ENCODE measurements at regions not wholly inside any gene's neighbourhood (a gene's known extent, or its start where the extent isn't known, plus 50 kb on each side); places are given as distances from the start of the nearest gene placed in this dataset.
"Not testable (repeated sequence)": the region's sequence is repeated elsewhere in the genome, so short reads cannot be mapped to it uniquely, and the experiment has no call there.

- WGBS, 2 donors: 65 to 74% methylated on average over 1 of the region's 1 CpG
- H3K4me3 ChIP-seq: no peak overlapping the region
- H3K9me3 ChIP-seq (ENCODE audit: control insufficient read depth in 4 of 4, insufficient read depth in 3 of 4, low read length in 3 of 4): no peaks in the 10 kb centered on the region
- no peak overlapping the region for H3K9ac ChIP-seq (ENCODE audit: insufficient read depth in 1 of 2, low read length in 2 of 2)
- H3K36me3 ChIP-seq (ENCODE audit: control insufficient read depth in 4 of 4, insufficient read depth in 4 of 4, low read length in 4 of 4): no peaks in the 10 kb centered on the region
- DNase-seq (no peak), ATAC-seq (ENCODE audit: insufficient read depth, low FRiP score) (no peak)
- TF ChIP-seq CTCF (IDR thresholded peaks at IDR 0.05; ENCODE audit: control extremely low read depth, extremely low read depth): no peak
- H3K27ac ChIP-seq (ENCODE audit: low read depth in 1 of 2, low read length in 1 of 2): no peak overlapping the region
- no peaks in the 10 kb centered on the region for H3K27me3 ChIP-seq (ENCODE audit: control insufficient read depth in 3 of 3, insufficient read depth in 3 of 3, low read length in 2 of 3)
- H3K4me1 ChIP-seq (ENCODE audit: control insufficient read depth in 5 of 5, insufficient read depth in 5 of 5, low read length in 5 of 5): no peaks in the 10 kb centered on the region
Observed at GRCh38 chr12:74018849-74019248, 518.8 kb upstream of the ATXN7L3B start.

GRCh38 chr12:74021937-74022336 is 515.7 kb upstream of the ATXN7L3B start:
- Histone ChIP-seq H3K9me3 (ENCODE audit: control insufficient read depth in 4 of 4, insufficient read depth in 3 of 4, low read length in 3 of 4) (no peaks in the 10 kb centered on the region), H3K9ac (ENCODE audit: insufficient read depth in 1 of 2, low read length in 2 of 2) (no peak overlapping the region), H3K4me3 (no peak overlapping the region), H3K4me1 (ENCODE audit: control insufficient read depth in 5 of 5, insufficient read depth in 5 of 5, low read length in 5 of 5) (no peaks in the 10 kb centered on the region), H3K36me3 (ENCODE audit: control insufficient read depth in 4 of 4, insufficient read depth in 4 of 4, low read length in 4 of 4) (no peaks in the 10 kb centered on the region), H3K27ac (ENCODE audit: low read depth in 1 of 2, low read length in 1 of 2) (no peak overlapping the region), H3K27me3 (ENCODE audit: control insufficient read depth in 3 of 3, insufficient read depth in 3 of 3, low read length in 2 of 3) (no peaks in the 10 kb centered on the region)
- ATAC-seq (ENCODE audit: insufficient read depth, low FRiP score) (peak; percentile 58), DNase-seq (peak; percentile 48 to 62 (median 51))
- 13 to 14% methylated on average over 9 of the region's 9 CpGs for WGBS, 2 donors
- no peak for TF ChIP-seq CTCF (IDR thresholded peaks at IDR 0.05; ENCODE audit: control extremely low read depth, extremely low read depth)

GRCh38 chr12:74031045-74031444 is 506.6 kb upstream of the ATXN7L3B start:
- H3K27ac ChIP-seq (ENCODE audit: low read depth in 1 of 2, low read length in 1 of 2): no peak overlapping the region
- H3K36me3 ChIP-seq (ENCODE audit: control insufficient read depth in 4 of 4, insufficient read depth in 4 of 4, low read length in 4 of 4): no peaks in the 10 kb centered on the region
- ATAC-seq (ENCODE audit: insufficient read depth, low FRiP score) (no peak), DNase-seq (no peak)
- 56 to 74% methylated on average over 2 of the region's 2 CpGs for WGBS, 2 donors
- no peak for TF ChIP-seq CTCF (IDR thresholded peaks at IDR 0.05; ENCODE audit: control extremely low read depth, extremely low read depth)
- H3K4me1 ChIP-seq (ENCODE audit: control insufficient read depth in 5 of 5, insufficient read depth in 5 of 5, low read length in 5 of 5): no peaks in the 10 kb centered on the region
- peaks cover 0 to under 1% (median 0%) of the 10 kb centered on the region in 4 donors for H3K9me3 ChIP-seq (ENCODE audit: control insufficient read depth in 4 of 4, insufficient read depth in 3 of 4, low read length in 3 of 4)
- H3K4me3 ChIP-seq: no peak overlapping the region
- no peak overlapping the region for H3K9ac ChIP-seq (ENCODE audit: insufficient read depth in 1 of 2, low read length in 2 of 2)
- no peaks in the 10 kb centered on the region for H3K27me3 ChIP-seq (ENCODE audit: control insufficient read depth in 3 of 3, insufficient read depth in 3 of 3, low read length in 2 of 3)

GRCh38 chr12:74033531-74033930 is 504.1 kb upstream of the ATXN7L3B start:
- Histone ChIP-seq H3K4me3 (no peak overlapping the region), H3K36me3 (ENCODE audit: control insufficient read depth in 4 of 4, insufficient read depth in 4 of 4, low read length in 4 of 4) (no peaks in the 10 kb centered on the region), H3K9me3 (ENCODE audit: control insufficient read depth in 4 of 4, insufficient read depth in 3 of 4, low read length in 3 of 4) (peaks cover 0 to 2% (median 0%) of the 10 kb centered on the region in 4 donors), H3K4me1 (ENCODE audit: control insufficient read depth in 5 of 5, insufficient read depth in 5 of 5, low read length in 5 of 5) (no peaks in the 10 kb centered on the region), H3K27ac (ENCODE audit: low read depth in 1 of 2, low read length in 1 of 2) (no peak overlapping the region), H3K27me3 (ENCODE audit: control insufficient read depth in 3 of 3, insufficient read depth in 3 of 3, low read length in 2 of 3) (no peaks in the 10 kb centered on the region), H3K9ac (ENCODE audit: insufficient read depth in 1 of 2, low read length in 2 of 2) (no peak overlapping the region)
- no peak for DNase-seq
- no peak for TF ChIP-seq CTCF (IDR thresholded peaks at IDR 0.05; ENCODE audit: control extremely low read depth, extremely low read depth)
- WGBS, 2 donors: 54 to 55% methylated on average over 3 of the region's 3 CpGs
- no peak for ATAC-seq (ENCODE audit: insufficient read depth, low FRiP score)

- H3K27ac ChIP-seq (ENCODE audit: low read depth in 1 of 2, low read length in 1 of 2); H3K9ac ChIP-seq (ENCODE audit: insufficient read depth in 1 of 2, low read length in 2 of 2); H3K9me3 ChIP-seq (ENCODE audit: control insufficient read depth in 4 of 4, insufficient read depth in 3 of 4, low read length in 3 of 4); H3K27me3 ChIP-seq (ENCODE audit: control insufficient read depth in 3 of 3, insufficient read depth in 3 of 3, low read length in 2 of 3); DNase-seq; H3K4me1 ChIP-seq (ENCODE audit: control insufficient read depth in 5 of 5, insufficient read depth in 5 of 5, low read length in 5 of 5); H3K36me3 ChIP-seq (ENCODE audit: control insufficient read depth in 4 of 4, insufficient read depth in 4 of 4, low read length in 4 of 4); ATAC-seq (ENCODE audit: insufficient read depth, low FRiP score); H3K4me3 ChIP-seq: not testable (repeated sequence)
- WGBS, 2 donors: 66 to 86% methylated on average over 2 of the region's 2 CpGs
Observed at GRCh38 chr12:74039138-74039537, 498.5 kb upstream of the ATXN7L3B start.
